Epithelial cell of proximal tubule (primary cell): ENCODE measurements at regions not wholly inside any gene's neighbourhood (a gene's known extent, or its start where the extent isn't known, plus 50 kb on each side); places are given as distances from the start of the nearest gene placed in this dataset.
"Not testable (repeated sequence)": the region's sequence is repeated elsewhere in the genome, so short reads cannot be mapped to it uniquely, and the experiment has no call there.

Experiments
- DNase-seq: peaks from one replicate; pipeline ENCODE4 v3.0.0-alpha.2; 2011; ENCODE audit warnings: low read depth
- H3K4me3 ChIP-seq: 2 replicates; pipeline ENCODE4 v1.5.1; 2011; ENCODE audit warnings: low read depth, mild to moderate bottlenecking, low read length
- CTCF ChIP-seq: conservative IDR thresholded peaks from 2 replicates; pipeline ENCODE4 v1.5.1; 2012; ENCODE audit warnings: low read depth, mild to moderate bottlenecking, low read length

- TF ChIP-seq CTCF, result no peak
- no peak for DNase-seq
- H3K4me3 ChIP-seq, result no peak overlapping the region
These were observed 245.3 kb downstream of the PARN start for GRCh38 chr16:14384745-14385144.

GRCh38 chr16:14383844-14384243, 246.2 kb downstream of the PARN start:
- DNase-seq, H3K4me3 ChIP-seq: not testable (repeated sequence)

- DNase-seq, result no peak
- peak; percentile 6 for TF ChIP-seq CTCF
- H3K4me3 ChIP-seq, result no peak overlapping the region
These were observed 251.2 kb downstream of the PARN start for GRCh38 chr16:14378689-14379467.

GRCh38 chr16:14378131-14378551, 251.9 kb downstream of the PARN start:
- no peak for DNase-seq
- no peak overlapping the region for H3K4me3 ChIP-seq
- no peak for TF ChIP-seq CTCF

GRCh38 chr16:14377326-14377725, 252.7 kb downstream of the PARN start:
- TF ChIP-seq CTCF, result no peak
- no peak overlapping the region for H3K4me3 ChIP-seq
- DNase-seq, result no peak

- no peak for TF ChIP-seq CTCF
- no peak for DNase-seq
- no peak overlapping the region for H3K4me3 ChIP-seq
These were observed 254.9 kb downstream of the PARN start for GRCh38 chr16:14375132-14375491.

- DNase-seq, result no peak
- H3K4me3 ChIP-seq, result no peak overlapping the region
- no peak for TF ChIP-seq CTCF
These were observed 255.5 kb downstream of the PARN start for GRCh38 chr16:14374451-14375131.
